SJSA1 (cell line): ENCODE measurements at regions not wholly inside any gene's neighbourhood (a gene's known extent, or its start where the extent isn't known, plus 50 kb on each side); places are given as distances from the start of the nearest gene placed in this dataset.
A peak's percentile ranks its signal among the peaks of the same experiment; 100 is the strongest.

Source experiments
- DNase-seq, 2 experiments: peaks; one replicate each; pipeline ENCODE4 v3.0.0-alpha.2; 2015 to 2020; ENCODE audit warnings: low spot score in 2 of 2, low read depth in 1 of 2
- H3K27ac ChIP-seq: fragments of 250-450 bp; sonication (Bioruptor Pico); 2 replicates; pipeline ENCODE4 v1.5.1; 2020; ENCODE audit warnings: mild to moderate bottlenecking, moderate library complexity
- H3K27me3 ChIP-seq: fragments of 250-450 bp; sonication (Bioruptor Pico); replicated peaks from 2 replicates; pipeline ENCODE4 v1.5.1; 2020; ENCODE audit warnings: mild to moderate bottlenecking, moderate library complexity
- H3K36me3 ChIP-seq: fragments of 250-450 bp; sonication (Bioruptor Pico); 2 replicates; pipeline ENCODE4 v1.5.1; 2020; ENCODE audit warnings: mild to moderate bottlenecking
- H3K4me1 ChIP-seq: fragments of 250-450 bp; sonication (Bioruptor Pico); replicated peaks from 2 replicates; pipeline ENCODE4 v1.6.1; 2021; ENCODE audit warnings: mild to moderate bottlenecking
- H3K4me3 ChIP-seq: fragments of 250-450 bp; sonication (Bioruptor Pico); 2 replicates; pipeline ENCODE4 v1.5.1; 2020; ENCODE audit warnings: mild to moderate bottlenecking
- H3K9me3 ChIP-seq: fragments of 250-450 bp; sonication (Bioruptor Pico); replicated peaks from 2 replicates; pipeline ENCODE4 v1.5.1; 2020; ENCODE audit warnings: mild to moderate bottlenecking

GRCh38 chr22:48496226-48496845 lies 1331.3 kb downstream of the BRD1 start:
- no peaks in the 10 kb centered on the region for H3K9me3 ChIP-seq
- no peaks in the 10 kb centered on the region for H3K27me3 ChIP-seq
- no peak overlapping the region for H3K27ac ChIP-seq
- H3K36me3 ChIP-seq, result peaks cover 12% of the 10 kb centered on the region
- peaks cover 19% of the 10 kb centered on the region for H3K4me1 ChIP-seq
- no peak overlapping the region for H3K4me3 ChIP-seq
- DNase-seq, result no peak

GRCh38 chr22:48495751-48496080 lies 1332.0 kb downstream of the BRD1 start:
- no peak for DNase-seq
- peaks cover 20% of the 10 kb centered on the region for H3K4me1 ChIP-seq
- no peaks in the 10 kb centered on the region for H3K9me3 ChIP-seq
- H3K27ac ChIP-seq, result no peak overlapping the region
- no peak overlapping the region for H3K4me3 ChIP-seq
- H3K36me3 ChIP-seq, result peaks cover 12% of the 10 kb centered on the region
- no peaks in the 10 kb centered on the region for H3K27me3 ChIP-seq

GRCh38 chr22:48494968-48495750 lies 1332.5 kb downstream of the BRD1 start:
- no peaks in the 10 kb centered on the region for H3K9me3 ChIP-seq
- no peak overlapping the region for H3K27ac ChIP-seq
- H3K27me3 ChIP-seq, result no peaks in the 10 kb centered on the region
- peaks cover 12% of the 10 kb centered on the region for H3K36me3 ChIP-seq
- H3K4me3 ChIP-seq, result no peak overlapping the region
- peaks cover 15% of the 10 kb centered on the region for H3K4me1 ChIP-seq
- DNase-seq, result no peak

- DNase-seq, result no peak
These were observed 1333.3 kb downstream of the BRD1 start for GRCh38 chr22:48494256-48494967.

GRCh38 chr22:48493733-48494132 lies 1333.9 kb downstream of the BRD1 start:
- Histone ChIP-seq H3K36me3 (peaks cover 20% of the 10 kb centered on the region), H3K4me1 (peaks cover 17% of the 10 kb centered on the region), H3K27ac (no peak overlapping the region), H3K9me3 (peaks cover 4% of the 10 kb centered on the region), H3K27me3 (no peaks in the 10 kb centered on the region), H3K4me3 (no peak overlapping the region)
- no peak for DNase-seq

More at GRCh38 chr22:48494256-48494967, 1333.3 kb downstream of the BRD1 start:
- H3K4me3 ChIP-seq, result no peak overlapping the region
- no peak overlapping the region for H3K27ac ChIP-seq
- H3K4me1 ChIP-seq, result peaks cover 13% of the 10 kb centered on the region
- H3K36me3 ChIP-seq, result peaks cover 20% of the 10 kb centered on the region
- H3K27me3 ChIP-seq, result no peaks in the 10 kb centered on the region
- peaks cover 4% of the 10 kb centered on the region for H3K9me3 ChIP-seq

GRCh38 chr22:48492366-48493320 lies 1335.0 kb downstream of the BRD1 start:
- Histone ChIP-seq H3K4me1 (peaks cover 25% of the 10 kb centered on the region), H3K9me3 (peaks cover 4% of the 10 kb centered on the region), H3K36me3 (peaks cover 20% of the 10 kb centered on the region), H3K27ac (no peak overlapping the region), H3K4me3 (no peak overlapping the region), H3K27me3 (no peaks in the 10 kb centered on the region)
- peak; percentile 76 to 77 for DNase-seq

- H3K27ac ChIP-seq, result no peak overlapping the region
- H3K9me3 ChIP-seq, result peaks cover 4% of the 10 kb centered on the region
- DNase-seq, result peak in 1 of 2 experiments; percentile 34
- no peaks in the 10 kb centered on the region for H3K27me3 ChIP-seq
- peaks cover 25% of the 10 kb centered on the region for H3K4me1 ChIP-seq
- H3K4me3 ChIP-seq, result peak overlapping the region; percentile 94; the same call in 1 of the 2 replicates
- peaks cover 20% of the 10 kb centered on the region for H3K36me3 ChIP-seq
These were observed 1336.2 kb downstream of the BRD1 start for GRCh38 chr22:48491451-48491941.

- Histone ChIP-seq H3K4me1 (peaks cover 25% of the 10 kb centered on the region), H3K36me3 (peaks cover 20% of the 10 kb centered on the region), H3K27me3 (no peaks in the 10 kb centered on the region), H3K9me3 (peaks cover 4% of the 10 kb centered on the region), H3K27ac (no peak overlapping the region), H3K4me3 (peak overlapping the region; percentile 94)
- DNase-seq, result peak; percentile 16 to 47
These were observed 1336.9 kb downstream of the BRD1 start for GRCh38 chr22:48490500-48491411.

- H3K27ac ChIP-seq, result peak overlapping the region; percentile 66
- H3K9me3 ChIP-seq, result peaks cover 4% of the 10 kb centered on the region
- peaks cover 15% of the 10 kb centered on the region for H3K36me3 ChIP-seq
- H3K4me1 ChIP-seq, result peaks cover 25% of the 10 kb centered on the region
- no peaks in the 10 kb centered on the region for H3K27me3 ChIP-seq
- peak; percentile 51 to 52 for DNase-seq
- peak overlapping the region; percentile 94 for H3K4me3 ChIP-seq
These were observed 1337.8 kb downstream of the BRD1 start for GRCh38 chr22:48489551-48490499.

GRCh38 chr22:48488611-48489511 lies 1338.8 kb downstream of the BRD1 start:
- no peaks in the 10 kb centered on the region for H3K27me3 ChIP-seq
- peak; percentile 46 to 53 for DNase-seq
- H3K9me3 ChIP-seq, result peaks cover 4% of the 10 kb centered on the region
- H3K4me3 ChIP-seq, result peak overlapping the region; percentile 94
- peaks cover 25% of the 10 kb centered on the region for H3K4me1 ChIP-seq
- peak overlapping the region; percentile 44; the same call in 1 of the 2 replicates for H3K27ac ChIP-seq
- peaks cover 15% of the 10 kb centered on the region for H3K36me3 ChIP-seq

GRCh38 chr22:48488149-48488551 lies 1339.5 kb downstream of the BRD1 start:
- peak; percentile 41 to 44 for DNase-seq
- H3K27ac ChIP-seq, result no peak overlapping the region
- H3K36me3 ChIP-seq, result peaks cover 15% of the 10 kb centered on the region
- peaks cover 25% of the 10 kb centered on the region for H3K4me1 ChIP-seq
- H3K4me3 ChIP-seq, result no peak overlapping the region; the same call in 1 of the 2 replicates
- H3K27me3 ChIP-seq, result no peaks in the 10 kb centered on the region
- peaks cover 4% of the 10 kb centered on the region for H3K9me3 ChIP-seq
